HUDEP-2 (cell line): ENCODE measurements at regions not wholly inside any gene's neighbourhood (a gene's known extent, or its start where the extent isn't known, plus 50 kb on each side); places are given as distances from the start of the nearest gene placed in this dataset.
"Not testable (repeated sequence)": the region's sequence is repeated elsewhere in the genome, so short reads cannot be mapped to it uniquely, and the experiment has no call there.

Experiments
- DNase-seq, 76 experiments: peaks; one replicate each; lab custom pipeline; 2025; ENCODE audit not compliant: unreplicated experiment in 76 of 76; lab: John Stamatoyannopoulos, UW

GRCh38 chr6:168194732-168195567 is 115.9 kb upstream of the FRMD1 start:
- DNase-seq = no peak

- peak in 6 of 76 experiments; percentile 4 to 37 (median 13) for DNase-seq
These were observed 115.1 kb upstream of the FRMD1 start for GRCh38 chr6:168193816-168194721.

DNA sequence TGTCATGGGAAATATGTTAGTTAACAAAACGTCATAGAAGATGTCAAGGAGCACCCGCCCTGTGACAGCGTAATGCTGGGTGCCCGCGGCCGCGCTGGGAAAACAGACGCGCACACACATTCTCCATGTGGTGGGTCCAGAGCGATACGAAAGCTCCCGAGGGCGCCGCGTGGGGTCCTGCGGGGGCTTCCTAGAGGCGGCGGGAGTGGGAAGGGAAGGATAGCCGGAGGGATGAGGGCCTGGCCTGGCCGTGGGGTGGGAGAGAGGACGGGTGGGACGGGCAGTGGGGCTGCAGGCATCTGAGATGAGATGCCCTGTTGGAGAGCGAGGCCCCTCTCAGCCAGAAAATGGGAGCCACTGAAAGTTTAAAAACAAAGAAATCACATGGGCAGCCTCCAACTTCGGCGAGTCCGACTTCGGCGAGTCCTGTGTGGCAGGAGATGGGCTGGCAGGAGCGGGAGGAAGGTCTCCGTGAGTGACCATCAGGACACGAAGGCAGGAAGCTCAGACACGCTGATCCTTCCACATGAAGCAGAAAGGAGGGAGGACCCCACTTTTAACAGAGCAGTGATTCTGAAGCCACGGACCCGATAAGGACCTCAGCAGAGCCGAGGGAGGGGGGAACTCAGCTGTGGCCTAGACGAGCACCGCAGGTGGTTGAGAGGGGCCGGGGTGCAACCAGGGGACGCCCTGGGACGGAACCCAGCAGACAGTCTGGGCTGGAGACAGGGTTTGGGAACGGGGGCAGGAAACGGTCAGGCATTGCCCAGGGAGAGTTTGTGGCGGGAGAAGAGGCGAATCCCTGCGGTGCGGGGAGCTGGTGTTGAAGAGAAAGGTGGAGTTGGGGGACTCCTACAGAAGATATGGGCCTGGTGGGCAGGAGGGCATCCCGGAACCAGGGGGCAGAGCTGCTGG is 114.1 kb upstream of the FRMD1 start:
- DNase-seq = no peak

DNA sequence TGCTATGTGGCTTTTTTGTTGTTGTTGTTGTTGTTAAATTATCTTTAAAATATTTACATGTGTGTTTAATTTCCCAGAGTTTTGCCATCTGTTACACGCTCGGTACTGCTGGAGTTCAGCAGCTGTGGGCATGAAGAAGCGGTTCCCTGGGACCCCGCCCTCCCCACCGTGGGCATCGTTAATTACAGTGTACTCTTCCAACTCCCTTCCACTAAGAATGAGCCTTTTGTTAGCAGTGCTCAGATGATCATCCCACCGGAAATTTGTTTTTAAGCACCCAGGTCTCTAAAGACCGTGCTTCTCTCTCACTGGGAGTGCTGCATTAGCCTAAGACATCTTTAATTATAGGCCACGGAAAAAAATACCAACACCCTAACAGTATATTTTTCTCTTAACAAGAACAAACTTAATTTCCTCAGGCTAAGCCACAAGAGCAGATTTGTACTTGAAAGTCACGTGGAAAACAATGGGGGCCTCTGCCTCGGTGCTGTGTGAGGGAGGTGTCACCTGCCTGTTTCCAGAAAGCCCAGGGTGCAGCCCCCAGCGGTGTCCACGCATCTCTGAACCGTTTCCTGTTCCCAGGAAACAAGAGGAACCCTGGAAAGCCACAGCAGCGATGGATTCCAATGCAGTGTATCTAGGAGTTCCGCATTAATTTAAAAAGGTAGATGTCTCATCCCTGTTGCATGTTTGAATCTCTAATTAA is 113.3 kb upstream of the FRMD1 start:
- DNase-seq = no peak

DNA sequence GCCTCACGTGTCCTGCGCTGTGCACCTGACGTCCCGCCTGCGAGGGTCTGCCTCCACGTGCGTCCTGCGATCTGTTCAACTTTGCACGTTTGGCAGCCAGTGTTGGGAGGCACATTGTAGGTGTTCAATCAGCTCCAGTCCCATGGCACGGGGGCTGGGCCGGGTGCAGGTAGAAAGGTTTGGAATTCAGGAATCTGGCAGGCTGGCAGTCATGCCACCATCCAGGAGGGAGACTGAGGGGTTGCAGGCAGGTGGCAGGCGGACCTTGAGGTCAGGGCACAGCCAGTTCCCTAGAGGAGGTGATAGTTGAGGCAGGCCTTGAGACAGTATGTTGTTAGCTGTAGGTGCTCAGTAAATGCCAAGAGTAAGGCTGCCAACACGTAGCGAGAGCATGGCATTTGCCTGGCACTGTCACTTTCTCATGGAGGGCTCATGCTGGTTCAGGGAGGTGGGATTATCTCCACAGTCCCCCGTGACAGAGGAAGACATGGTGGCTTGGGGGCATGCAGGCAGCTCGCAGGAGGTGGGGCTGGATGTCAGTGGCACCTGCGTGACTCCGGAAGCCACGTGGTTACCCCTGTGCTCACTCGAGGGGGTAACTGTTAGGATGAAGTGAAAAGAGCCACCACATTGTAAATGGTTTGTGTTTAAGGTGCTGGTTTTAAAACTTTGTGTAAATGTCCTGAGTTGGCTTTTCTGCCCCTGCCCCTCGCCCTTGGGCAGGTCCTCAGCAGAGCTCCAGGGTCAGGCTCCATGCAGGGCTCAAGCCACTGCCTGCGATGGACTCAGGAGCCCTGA is 111.8 kb upstream of the FRMD1 start:
- DNase-seq = no peak

GRCh38 chr6:168190014-168190405 is 111.0 kb upstream of the FRMD1 start:
- DNase-seq = no peak

GRCh38 chr6:168189200-168190013 is 110.4 kb upstream of the FRMD1 start:
- no peak for DNase-seq

DNA sequence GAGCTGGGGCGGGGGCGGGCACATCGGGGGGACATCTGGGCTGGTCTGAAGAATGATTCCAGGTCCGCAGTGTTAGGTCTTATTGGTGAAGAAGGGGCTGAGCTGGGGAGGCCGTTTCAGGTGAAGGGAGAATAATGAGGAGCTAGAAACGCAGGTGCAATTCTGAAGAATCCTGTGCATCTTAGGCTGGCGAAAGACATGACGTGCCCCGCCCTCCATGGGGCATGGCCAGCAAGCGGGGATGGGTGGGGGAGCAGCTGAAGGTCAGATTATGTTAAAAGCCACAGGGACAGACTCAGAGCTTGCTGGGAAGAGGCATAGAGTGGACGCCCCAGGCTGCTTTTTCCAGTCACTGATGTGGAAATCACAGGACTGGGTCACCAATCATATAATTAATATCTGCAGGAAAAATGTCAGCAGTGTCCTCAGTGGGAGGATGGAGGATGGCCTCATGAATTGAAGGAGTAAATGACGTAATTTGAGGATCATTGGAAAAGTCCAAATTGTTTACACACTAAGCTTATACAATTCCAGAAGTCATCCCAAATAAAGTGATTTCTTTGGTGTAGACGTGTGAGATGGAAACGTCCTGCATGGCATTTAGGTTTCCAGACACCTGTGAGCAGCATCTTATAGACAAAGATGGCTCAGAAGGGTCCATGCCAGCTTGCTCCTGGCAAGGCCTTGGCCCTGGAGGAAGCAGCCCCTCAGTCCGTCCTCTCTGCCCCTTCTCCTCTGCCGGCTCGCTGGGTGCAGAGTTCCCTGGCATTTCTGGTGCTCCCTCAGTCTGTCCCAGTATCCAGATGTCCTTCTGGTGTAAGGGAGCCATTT is 109.6 kb upstream of the FRMD1 start:
- no peak for DNase-seq

DNA sequence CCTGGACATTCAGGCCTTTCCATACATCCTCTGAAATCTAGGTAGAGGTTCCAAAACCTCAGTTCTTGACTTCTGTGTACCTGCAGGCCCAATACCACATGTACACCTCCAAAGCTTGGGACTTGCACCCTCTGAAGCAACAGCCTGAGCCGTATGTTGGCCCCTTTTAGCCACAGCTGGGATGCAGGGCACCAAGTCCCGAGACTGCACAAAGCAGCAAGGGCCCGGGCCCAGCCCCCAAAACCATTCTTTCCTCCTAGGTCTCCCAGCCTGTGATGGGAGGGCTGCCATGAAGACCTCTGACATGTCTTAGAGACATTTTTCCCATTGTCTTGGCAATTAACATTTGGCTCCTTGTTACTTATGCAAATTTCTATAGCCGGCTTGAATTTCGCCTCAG is 107.4 kb upstream of the FRMD1 start:
- DNase-seq = no peak

GRCh38 chr6:168186018-168186417 is 107.0 kb upstream of the FRMD1 start:
- not testable (repeated sequence) for DNase-seq

DNA sequence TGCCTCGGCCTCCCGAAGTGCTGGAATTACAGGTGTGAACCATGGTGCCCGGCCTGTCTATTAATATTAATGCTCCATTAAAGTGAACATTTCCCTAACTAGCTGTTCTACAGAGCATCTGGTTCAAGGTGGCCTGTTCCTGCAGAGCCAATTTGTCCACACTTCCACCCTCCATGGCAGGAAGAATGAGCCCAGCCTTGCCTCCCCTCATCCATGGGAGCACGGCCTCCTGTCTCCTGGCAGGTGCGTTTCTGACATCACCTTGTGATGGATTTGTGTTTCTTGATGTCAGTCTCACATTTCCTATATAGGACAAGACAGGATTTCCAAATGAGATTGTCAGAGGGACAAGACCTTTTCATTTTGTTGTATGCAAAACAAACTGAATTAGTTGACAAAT is 105.7 kb upstream of the FRMD1 start:
- no peak for DNase-seq

GRCh38 chr6:168183613-168183970 is 104.6 kb upstream of the FRMD1 start:
- DNase-seq = no peak

DNA sequence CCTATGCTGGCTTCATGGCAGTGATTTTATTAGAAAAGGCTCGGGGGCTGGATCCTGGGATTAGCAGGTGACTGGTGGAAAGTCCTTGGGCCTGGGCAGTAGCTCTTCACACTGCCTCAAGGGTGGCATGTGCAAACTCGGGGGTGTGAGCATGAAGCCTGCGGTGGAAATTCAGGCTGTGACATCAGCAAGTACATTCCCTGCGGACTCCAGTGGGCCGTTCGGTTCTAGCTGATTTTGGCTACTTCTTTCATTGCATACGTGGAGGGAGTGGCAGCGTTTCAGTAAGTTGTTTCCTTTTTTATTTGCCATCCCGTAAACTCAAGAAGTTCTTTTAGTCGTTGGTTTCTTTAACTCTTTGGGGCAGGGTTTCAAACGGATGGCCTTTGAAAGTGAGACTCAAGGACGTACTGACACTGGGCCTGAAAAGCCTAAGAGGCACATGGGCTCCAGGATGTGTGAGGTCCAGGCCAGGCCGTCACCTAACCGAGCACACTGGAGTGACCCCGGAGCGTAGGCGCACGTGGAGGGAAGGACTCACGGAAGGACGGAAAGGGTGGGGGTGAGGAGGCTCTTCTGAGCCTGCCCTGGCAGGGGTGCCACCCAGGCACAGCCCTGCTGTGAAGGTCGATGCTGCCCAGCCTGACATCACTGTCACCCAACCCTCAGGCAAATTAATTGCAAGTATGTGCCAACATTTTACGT is 104.0 kb upstream of the FRMD1 start:
- no peak for DNase-seq

DNA sequence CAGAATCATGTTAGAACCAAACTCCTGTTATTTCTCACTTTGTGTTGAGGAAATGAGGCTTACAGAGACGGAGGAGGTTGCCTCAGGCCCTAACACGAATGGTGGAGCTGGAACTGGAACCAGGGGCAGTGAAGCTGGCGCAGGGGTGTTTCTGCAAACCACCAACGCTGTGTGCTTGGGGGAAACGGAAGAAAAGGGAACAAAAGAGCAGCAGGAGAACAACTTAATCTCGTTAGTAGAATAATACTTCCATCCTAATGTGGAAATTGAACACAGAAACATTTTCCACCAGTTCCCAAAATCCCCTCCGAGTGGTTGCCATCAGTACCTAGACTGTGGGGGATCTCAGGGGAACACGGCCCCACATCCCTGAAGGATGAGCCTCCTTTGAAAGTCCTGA is 103.4 kb upstream of the FRMD1 start:
- DNase-seq = no peak

GRCh38 chr6:168181876-168182275 is 102.9 kb upstream of the FRMD1 start:
- no peak for DNase-seq

DNA sequence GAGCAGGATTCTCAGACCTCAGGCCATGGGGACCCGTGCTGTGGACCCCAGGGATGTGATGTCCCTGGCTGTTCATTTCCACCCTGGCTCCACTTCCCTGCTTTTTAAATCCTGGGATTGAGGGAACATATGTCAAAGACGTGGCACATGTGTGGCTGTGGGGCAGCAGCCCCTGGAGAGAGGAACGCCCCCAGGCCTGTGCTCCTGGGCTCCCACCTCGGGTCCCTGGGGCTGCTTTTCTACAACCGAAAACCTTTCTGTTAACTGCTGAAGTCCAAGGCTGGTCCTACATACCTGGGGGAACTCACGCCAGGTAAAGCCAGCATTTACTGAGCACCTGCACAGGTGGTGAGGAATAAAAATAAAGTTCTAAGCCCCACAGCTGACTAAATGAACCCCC is 102.3 kb upstream of the FRMD1 start:
- no peak for DNase-seq

GRCh38 chr6:168180548-168181011 is 101.6 kb upstream of the FRMD1 start:
- DNase-seq = no peak
